ENCODE measurements at regions not wholly inside any gene's neighbourhood (a gene's known extent, or its start where the extent isn't known, plus 50 kb on each side); places are given as distances from the start of the nearest gene placed in this dataset.

DNA sequence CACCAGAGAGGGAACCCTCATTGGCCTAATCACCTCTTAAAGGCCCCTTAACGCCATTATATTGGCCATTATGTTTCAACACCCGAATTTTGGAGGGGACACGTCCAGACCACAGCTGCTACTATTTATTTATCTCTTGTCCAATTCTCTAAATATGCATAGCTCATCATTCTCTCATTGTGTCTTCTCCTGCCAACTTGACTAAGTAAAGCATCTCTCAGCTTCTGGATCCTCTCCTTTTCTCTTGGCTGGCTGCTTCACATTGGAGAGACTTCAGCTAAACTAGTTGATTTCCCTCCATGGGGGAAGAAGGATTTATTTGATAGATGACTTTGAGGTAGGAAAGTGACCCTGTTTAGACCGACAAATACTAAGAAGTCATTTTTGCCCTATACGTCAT, 120.4 kb upstream of the KRR1 start:
- TF ChIP-seq, protein P1, sequence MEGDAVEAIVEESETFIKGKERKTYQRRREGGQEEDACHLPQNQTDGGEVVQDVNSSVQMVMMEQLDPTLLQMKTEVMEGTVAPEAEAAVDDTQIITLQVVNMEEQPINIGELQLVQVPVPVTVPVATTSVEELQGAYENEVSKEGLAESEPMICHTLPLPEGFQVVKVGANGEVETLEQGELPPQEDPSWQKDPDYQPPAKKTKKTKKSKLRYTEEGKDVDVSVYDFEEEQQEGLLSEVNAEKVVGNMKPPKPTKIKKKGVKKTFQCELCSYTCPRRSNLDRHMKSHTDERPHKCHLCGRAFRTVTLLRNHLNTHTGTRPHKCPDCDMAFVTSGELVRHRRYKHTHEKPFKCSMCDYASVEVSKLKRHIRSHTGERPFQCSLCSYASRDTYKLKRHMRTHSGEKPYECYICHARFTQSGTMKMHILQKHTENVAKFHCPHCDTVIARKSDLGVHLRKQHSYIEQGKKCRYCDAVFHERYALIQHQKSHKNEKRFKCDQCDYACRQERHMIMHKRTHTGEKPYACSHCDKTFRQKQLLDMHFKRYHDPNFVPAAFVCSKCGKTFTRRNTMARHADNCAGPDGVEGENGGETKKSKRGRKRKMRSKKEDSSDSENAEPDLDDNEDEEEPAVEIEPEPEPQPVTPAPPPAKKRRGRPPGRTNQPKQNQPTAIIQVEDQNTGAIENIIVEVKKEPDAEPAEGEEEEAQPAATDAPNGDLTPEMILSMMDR (IDR thresholded peaks at IDR 0.05), result no peak
- TF ChIP-seq, protein P2, sequence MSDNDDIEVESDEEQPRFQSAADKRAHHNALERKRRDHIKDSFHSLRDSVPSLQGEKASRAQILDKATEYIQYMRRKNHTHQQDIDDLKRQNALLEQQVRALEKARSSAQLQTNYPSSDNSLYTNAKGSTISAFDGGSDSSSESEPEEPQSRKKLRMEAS (IDR thresholded peaks at IDR 0.05; ENCODE audit: low read depth), result no peak
- TF ChIP-seq TAF1 (IDR thresholded peaks at IDR 0.05; ENCODE audit: borderline replicate concordance, low read depth, low read length), result no peak
- no peak for TF ChIP-seq JUND (IDR thresholded peaks at IDR 0.05)
- no peak for TF ChIP-seq SIN3A (IDR thresholded peaks at IDR 0.05; ENCODE audit: borderline replicate concordance, low read depth, low read length)
- TF ChIP-seq, protein P3, sequence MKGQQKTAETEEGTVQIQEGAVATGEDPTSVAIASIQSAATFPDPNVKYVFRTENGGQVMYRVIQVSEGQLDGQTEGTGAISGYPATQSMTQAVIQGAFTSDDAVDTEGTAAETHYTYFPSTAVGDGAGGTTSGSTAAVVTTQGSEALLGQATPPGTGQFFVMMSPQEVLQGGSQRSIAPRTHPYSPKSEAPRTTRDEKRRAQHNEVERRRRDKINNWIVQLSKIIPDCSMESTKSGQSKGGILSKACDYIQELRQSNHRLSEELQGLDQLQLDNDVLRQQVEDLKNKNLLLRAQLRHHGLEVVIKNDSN (IDR thresholded peaks at IDR 0.05; ENCODE audit: borderline replicate concordance, low read depth), result no peak
- no peak for TF ChIP-seq TEAD4 (IDR thresholded peaks at IDR 0.05; ENCODE audit: borderline replicate concordance, insufficient read depth)
- no peak for TF ChIP-seq FOSL2 (IDR thresholded peaks at IDR 0.05; ENCODE audit: borderline replicate concordance, low read depth)
- no peak for TF ChIP-seq RXRA (IDR thresholded peaks at IDR 0.05; ENCODE audit: borderline replicate concordance, low read depth)
- TF ChIP-seq, protein P4, sequence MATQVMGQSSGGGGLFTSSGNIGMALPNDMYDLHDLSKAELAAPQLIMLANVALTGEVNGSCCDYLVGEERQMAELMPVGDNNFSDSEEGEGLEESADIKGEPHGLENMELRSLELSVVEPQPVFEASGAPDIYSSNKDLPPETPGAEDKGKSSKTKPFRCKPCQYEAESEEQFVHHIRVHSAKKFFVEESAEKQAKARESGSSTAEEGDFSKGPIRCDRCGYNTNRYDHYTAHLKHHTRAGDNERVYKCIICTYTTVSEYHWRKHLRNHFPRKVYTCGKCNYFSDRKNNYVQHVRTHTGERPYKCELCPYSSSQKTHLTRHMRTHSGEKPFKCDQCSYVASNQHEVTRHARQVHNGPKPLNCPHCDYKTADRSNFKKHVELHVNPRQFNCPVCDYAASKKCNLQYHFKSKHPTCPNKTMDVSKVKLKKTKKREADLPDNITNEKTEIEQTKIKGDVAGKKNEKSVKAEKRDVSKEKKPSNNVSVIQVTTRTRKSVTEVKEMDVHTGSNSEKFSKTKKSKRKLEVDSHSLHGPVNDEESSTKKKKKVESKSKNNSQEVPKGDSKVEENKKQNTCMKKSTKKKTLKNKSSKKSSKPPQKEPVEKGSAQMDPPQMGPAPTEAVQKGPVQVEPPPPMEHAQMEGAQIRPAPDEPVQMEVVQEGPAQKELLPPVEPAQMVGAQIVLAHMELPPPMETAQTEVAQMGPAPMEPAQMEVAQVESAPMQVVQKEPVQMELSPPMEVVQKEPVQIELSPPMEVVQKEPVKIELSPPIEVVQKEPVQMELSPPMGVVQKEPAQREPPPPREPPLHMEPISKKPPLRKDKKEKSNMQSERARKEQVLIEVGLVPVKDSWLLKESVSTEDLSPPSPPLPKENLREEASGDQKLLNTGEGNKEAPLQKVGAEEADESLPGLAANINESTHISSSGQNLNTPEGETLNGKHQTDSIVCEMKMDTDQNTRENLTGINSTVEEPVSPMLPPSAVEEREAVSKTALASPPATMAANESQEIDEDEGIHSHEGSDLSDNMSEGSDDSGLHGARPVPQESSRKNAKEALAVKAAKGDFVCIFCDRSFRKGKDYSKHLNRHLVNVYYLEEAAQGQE (IDR thresholded peaks at IDR 0.05; ENCODE audit: low read depth, low read length), result no peak
- TF ChIP-seq FOXM1 (IDR thresholded peaks at IDR 0.05; ENCODE audit: low read depth), result no peak
- TF ChIP-seq, protein P5, sequence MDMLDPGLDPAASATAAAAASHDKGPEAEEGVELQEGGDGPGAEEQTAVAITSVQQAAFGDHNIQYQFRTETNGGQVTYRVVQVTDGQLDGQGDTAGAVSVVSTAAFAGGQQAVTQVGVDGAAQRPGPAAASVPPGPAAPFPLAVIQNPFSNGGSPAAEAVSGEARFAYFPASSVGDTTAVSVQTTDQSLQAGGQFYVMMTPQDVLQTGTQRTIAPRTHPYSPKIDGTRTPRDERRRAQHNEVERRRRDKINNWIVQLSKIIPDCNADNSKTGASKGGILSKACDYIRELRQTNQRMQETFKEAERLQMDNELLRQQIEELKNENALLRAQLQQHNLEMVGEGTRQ (IDR thresholded peaks at IDR 0.05; ENCODE audit: borderline replicate concordance, low read depth, low read length), result no peak
